ENCODE measurements at regions not wholly inside any gene's neighbourhood (a gene's known extent, or its start where the extent isn't known, plus 50 kb on each side); places are given as distances from the start of the nearest gene placed in this dataset.

GRCh38 chr7:156104501-156105336 lies 292.5 kb upstream of the SHH start:
- TF ChIP-seq GATA2 (IDR thresholded peaks at IDR 0.05; ENCODE audit: low read depth, low read length) (no peak), GATA3 (IDR thresholded peaks at IDR 0.05; ENCODE audit: low read depth, low read length) (no peak)

GRCh38 chr7:156102267-156102666 lies 290.0 kb upstream of the SHH start:
- no peak for TF ChIP-seq GATA3 (IDR thresholded peaks at IDR 0.05; ENCODE audit: low read depth, low read length)
- TF ChIP-seq GATA2 (IDR thresholded peaks at IDR 0.05; ENCODE audit: low read depth, low read length) = no peak

DNA sequence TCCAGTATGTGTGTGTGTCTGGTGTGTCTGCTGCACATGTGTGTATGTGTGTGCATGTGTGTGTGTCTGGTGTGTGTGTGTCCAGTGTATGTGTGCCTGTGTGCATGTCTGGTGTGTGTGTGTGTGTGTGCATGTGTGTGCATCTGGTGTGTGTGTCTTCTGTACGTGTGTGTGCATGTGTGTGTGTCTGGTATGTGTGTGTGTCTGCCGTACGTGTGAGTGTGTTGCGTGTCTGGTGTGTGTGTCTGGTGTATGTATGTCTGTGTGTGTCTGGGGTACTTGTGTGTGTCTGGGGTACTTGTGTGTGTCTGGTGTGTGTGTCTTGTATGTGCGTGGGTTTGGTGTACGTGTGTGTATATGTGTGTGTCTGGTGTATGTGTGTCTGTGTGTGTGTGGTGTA lies 289.1 kb upstream of the SHH start:
- TF ChIP-seq GATA3 (IDR thresholded peaks at IDR 0.05; ENCODE audit: low read depth, low read length) = no peak
- no peak for TF ChIP-seq GATA2 (IDR thresholded peaks at IDR 0.05; ENCODE audit: low read depth, low read length)

- no peak for TF ChIP-seq GATA2 (IDR thresholded peaks at IDR 0.05; ENCODE audit: low read depth, low read length)
- no peak for TF ChIP-seq GATA3 (IDR thresholded peaks at IDR 0.05; ENCODE audit: low read depth, low read length)
Measured at GRCh38 chr7:156100086-156100485, 287.8 kb upstream of the SHH start.

GRCh38 chr7:156099085-156099484 lies 286.8 kb upstream of the SHH start:
- no peak for TF ChIP-seq GATA2 (IDR thresholded peaks at IDR 0.05; ENCODE audit: low read depth, low read length)
- no peak for TF ChIP-seq GATA3 (IDR thresholded peaks at IDR 0.05; ENCODE audit: low read depth, low read length)

- no peak for TF ChIP-seq GATA3 (IDR thresholded peaks at IDR 0.05; ENCODE audit: low read depth, low read length)
- no peak for TF ChIP-seq GATA2 (IDR thresholded peaks at IDR 0.05; ENCODE audit: low read depth, low read length)
Measured at GRCh38 chr7:156096771-156097538, 284.7 kb upstream of the SHH start.

DNA sequence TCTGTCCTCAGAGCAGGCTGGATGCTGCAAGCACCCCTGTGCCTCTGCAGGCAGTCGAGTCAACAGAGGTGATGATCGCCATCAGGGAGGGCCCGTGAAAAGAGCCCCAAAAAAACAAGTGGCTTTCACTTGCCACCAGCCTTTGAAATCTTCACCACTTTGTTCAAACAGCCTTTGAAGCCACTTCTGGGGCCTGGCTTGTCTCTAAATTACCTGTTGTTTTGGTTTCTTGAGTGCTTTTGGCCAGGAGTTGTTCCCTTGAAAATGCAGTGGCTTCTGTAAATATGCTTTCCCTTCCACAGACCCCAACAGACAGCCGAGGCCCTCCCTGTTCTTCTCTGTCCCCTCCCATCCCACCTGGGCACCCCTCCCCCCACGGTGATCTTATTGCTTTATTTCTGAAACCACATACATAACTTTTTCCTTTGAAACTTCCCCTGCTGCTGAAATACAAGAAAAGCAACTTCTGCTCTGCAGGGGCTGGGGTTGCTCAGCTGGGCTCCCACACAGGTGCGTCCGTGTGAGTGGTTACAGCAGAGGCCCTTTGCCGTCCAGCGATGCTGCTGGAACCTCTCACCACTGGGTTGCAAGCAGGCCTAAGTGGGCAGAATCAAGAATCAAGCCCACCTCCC lies 283.8 kb upstream of the SHH start:
- TF ChIP-seq GATA2 (IDR thresholded peaks at IDR 0.05; ENCODE audit: low read depth, low read length) (no peak), GATA3 (IDR thresholded peaks at IDR 0.05; ENCODE audit: low read depth, low read length) (no peak)

DNA sequence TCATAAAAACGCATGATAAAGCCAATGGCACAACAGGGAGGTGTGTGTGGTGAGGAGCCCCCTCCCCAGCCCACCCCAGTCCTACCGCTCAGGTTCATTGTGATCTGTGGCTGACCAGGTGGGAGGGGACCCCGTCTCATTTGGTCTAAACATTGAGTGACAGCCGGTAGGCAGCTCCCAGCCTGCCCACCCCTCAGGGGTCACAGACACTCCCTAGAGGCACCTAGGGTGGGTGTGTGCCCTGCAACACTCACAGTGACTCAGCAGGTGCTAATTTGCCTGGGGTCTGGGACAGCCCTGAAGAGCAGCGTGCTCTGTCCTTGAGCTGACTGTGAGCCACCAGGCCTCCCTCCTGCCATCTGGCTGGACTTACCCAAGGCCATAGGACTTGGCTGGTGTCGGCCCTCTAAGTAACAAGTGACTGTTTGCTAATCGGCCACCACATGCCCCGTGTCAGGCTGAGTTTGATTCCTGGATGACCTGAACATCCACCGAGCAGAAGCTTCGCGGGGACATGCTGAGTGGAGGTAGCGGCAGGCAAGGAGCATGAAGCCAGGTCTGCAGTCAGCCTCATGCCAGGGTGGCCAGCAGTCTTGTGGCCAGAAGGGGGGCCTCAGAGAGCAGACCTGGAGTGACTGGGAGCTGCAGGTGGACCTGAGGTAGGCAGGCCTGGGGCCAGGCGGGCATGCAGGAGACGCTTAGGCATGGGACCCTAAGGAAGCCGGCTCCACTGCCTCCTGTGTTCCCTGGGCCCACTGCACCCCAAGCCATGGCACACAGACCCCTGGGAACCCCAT lies 282.3 kb upstream of the SHH start:
- TF ChIP-seq GATA3 (IDR thresholded peaks at IDR 0.05; ENCODE audit: low read depth, low read length) (no peak), GATA2 (IDR thresholded peaks at IDR 0.05; ENCODE audit: low read depth, low read length) (no peak)

GRCh38 chr7:156092307-156092706 lies 280.0 kb upstream of the SHH start:
- TF ChIP-seq GATA3 (IDR thresholded peaks at IDR 0.05; ENCODE audit: low read depth, low read length) (no peak), GATA2 (IDR thresholded peaks at IDR 0.05; ENCODE audit: low read depth, low read length) (no peak)

GRCh38 chr7:156091519-156092080 lies 279.3 kb upstream of the SHH start:
- TF ChIP-seq GATA2 (IDR thresholded peaks at IDR 0.05; ENCODE audit: low read depth, low read length) (no peak), GATA3 (IDR thresholded peaks at IDR 0.05; ENCODE audit: low read depth, low read length) (no peak)

- no peak for TF ChIP-seq GATA3 (IDR thresholded peaks at IDR 0.05; ENCODE audit: low read depth, low read length)
- no peak for TF ChIP-seq GATA2 (IDR thresholded peaks at IDR 0.05; ENCODE audit: low read depth, low read length)
Measured at GRCh38 chr7:156090988-156091387, 278.7 kb upstream of the SHH start.

DNA sequence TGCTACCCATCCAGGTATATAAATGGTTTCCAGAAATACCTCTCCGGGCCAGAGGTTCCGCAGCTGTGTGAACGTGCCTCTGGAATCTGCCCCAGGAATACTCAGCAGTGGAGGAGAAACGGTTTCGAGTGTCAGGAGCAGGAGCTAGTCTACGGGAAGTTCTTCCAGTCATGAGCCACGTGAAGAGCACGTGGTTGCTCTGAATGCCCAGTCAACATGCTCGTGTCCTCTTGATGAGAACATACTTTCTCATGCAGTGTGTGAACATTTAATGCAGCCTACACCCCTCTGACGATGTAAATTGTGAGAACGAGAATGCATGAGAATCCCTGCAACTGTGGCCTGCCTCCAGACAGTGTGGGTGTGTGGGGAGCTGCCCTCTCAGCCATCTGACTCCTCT lies 277.0 kb upstream of the SHH start:
- no peak for TF ChIP-seq GATA2 (IDR thresholded peaks at IDR 0.05; ENCODE audit: low read depth, low read length)
- no peak for TF ChIP-seq GATA3 (IDR thresholded peaks at IDR 0.05; ENCODE audit: low read depth, low read length)

DNA sequence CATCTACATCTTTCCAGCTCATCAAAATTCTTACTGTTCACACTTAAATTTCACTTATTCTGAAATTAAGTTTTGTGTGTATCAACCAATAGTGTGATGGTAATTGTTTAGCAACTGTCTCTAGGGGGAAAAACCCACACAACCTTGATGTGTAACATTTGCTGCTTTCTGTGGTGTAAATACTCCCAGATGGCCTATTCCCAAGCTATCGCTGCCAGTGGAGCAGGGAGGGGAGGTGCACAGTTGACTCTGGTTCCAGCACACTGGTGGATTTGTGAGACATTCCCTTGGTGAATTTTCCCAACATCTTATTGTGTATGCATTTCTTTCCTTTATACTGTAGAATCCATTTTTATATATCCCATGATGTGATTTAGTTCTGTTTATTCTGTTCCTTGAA lies 275.9 kb upstream of the SHH start:
- no peak for TF ChIP-seq GATA3 (IDR thresholded peaks at IDR 0.05; ENCODE audit: low read depth, low read length)
- TF ChIP-seq GATA2 (IDR thresholded peaks at IDR 0.05; ENCODE audit: low read depth, low read length) = no peak

All from SH-SY5Y (cell line).